IPS DF 4.7 (cell line): ENCODE measurements at regions not wholly inside any gene's neighbourhood (a gene's known extent, or its start where the extent isn't known, plus 50 kb on each side); places are given as distances from the start of the nearest gene placed in this dataset.
A peak's percentile ranks its signal among the peaks of the same experiment; 100 is the strongest.

Experiments used
- DNase-seq: peaks from one replicate; pipeline ENCODE4 v3.0.0-alpha.2; 2013; ENCODE audit warnings: low spot score; ENCODE audit errors: extremely low read depth

- no peak for DNase-seq
Observed at GRCh38 chr7:116083796-116084195, 53.2 kb upstream of the TFEC start.

GRCh38 chr7:116086547-116087045 is 56.0 kb upstream of the TFEC start:
- no peak for DNase-seq

GRCh38 chr7:116087291-116087690 is 56.7 kb upstream of the TFEC start:
- DNase-seq, result no peak

- DNase-seq, result no peak
Observed at GRCh38 chr7:116087984-116088383, 57.4 kb upstream of the TFEC start.

GRCh38 chr7:116089293-116089692 is 58.7 kb upstream of the TFEC start:
- no peak for DNase-seq

GRCh38 chr7:116093516-116094301 is 63.1 kb upstream of the TFEC start:
- DNase-seq, result no peak

GRCh38 chr7:116095396-116095795 is 64.8 kb upstream of the TFEC start:
- no peak for DNase-seq

- DNase-seq, result no peak
Observed at GRCh38 chr7:116097365-116098009, 66.9 kb upstream of the TFEC start.

DNA sequence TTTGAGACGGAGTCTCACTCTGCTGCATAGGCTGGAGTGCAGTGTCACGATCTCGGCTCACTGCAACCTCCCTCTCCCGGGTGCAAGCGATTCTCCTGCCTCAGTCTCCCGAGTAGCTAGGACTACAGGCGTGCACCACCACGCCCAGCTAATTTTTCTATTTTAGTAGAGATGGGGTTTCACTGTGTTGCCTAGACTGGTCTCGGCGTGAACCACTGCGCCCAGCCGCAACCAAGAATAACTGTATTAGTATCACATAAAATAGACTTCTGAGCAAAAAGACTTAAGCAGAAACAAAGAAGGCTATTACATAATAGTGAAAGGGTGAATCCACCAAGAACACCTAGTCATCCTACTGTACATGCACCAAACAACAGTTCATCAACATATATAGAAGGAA is 67.6 kb upstream of the TFEC start:
- no peak for DNase-seq

GRCh38 chr7:116100626-116101025 is 70.1 kb upstream of the TFEC start:
- no peak for DNase-seq

GRCh38 chr7:116101704-116102103 is 71.1 kb upstream of the TFEC start:
- no peak for DNase-seq

- no peak for DNase-seq
Observed at GRCh38 chr7:116111475-116111874, 80.9 kb upstream of the TFEC start.

DNA sequence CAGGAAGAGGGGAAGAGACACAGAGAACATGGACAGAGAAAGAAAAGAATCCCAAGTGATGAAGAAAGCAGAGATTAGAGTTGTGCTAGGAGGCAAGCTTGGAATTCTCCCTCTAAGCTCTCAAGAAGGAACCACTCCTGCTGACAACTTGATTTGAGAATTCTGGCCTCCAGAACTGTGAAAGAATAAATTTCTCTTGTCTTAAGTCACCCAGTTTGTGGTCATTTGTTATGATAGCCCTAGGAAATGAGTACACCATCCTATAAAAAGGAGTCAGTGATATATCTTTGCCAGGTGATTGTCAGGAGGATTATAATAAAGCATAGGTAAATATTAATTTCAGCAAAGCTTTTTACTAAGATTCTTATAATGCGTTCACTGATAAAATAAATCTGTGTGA is 82.7 kb upstream of the TFEC start:
- DNase-seq, result no peak

DNA sequence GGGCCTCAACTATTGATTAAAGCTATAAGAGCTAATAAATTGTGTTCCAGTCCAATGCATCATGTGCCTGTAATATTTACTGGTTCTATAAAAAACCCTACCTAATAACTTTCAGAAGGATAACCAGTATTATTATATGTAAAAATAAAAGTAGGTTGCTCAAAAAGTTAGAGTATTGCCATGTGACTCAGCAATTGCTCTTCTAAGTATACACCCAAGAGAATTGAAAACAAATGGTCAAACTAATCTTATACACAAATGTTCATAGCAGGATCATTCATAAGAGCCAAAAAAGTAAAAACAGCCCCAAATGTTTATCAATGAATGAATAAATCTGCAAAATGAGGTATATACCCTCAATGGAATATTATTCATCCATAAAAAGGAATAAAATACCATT is 89.5 kb upstream of the TES start:
- DNase-seq, result no peak

- DNase-seq, result peak; percentile 11
Observed at GRCh38 chr7:116122972-116123595, 87.3 kb upstream of the TES start.

- no peak for DNase-seq
Observed at GRCh38 chr7:116128139-116128538, 82.2 kb upstream of the TES start.

DNA sequence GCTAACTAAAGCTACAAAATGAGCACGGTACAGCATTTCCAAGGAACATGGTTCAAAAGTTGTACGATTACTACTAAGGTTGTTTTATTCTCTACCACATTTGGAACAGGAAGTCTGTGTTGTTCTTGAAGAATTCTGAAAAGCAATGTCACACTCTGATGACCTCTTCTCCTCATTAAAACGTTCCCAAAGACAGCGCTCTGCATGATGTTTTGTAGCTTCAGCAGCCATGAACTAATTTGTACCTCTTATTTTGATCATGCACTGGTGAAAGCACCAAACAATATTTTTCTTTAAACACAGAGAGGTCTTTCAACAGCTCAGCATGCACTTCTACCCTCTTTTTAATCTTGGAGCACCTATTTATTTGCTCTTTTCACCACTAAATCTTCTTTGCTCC is 75.0 kb upstream of the TES start:
- DNase-seq, result no peak

- DNase-seq, result peak; percentile 51
Observed at GRCh38 chr7:116138202-116138801, 72.0 kb upstream of the TES start.

- DNase-seq, result no peak
Observed at GRCh38 chr7:116139007-116139406, 71.3 kb upstream of the TES start.

DNA sequence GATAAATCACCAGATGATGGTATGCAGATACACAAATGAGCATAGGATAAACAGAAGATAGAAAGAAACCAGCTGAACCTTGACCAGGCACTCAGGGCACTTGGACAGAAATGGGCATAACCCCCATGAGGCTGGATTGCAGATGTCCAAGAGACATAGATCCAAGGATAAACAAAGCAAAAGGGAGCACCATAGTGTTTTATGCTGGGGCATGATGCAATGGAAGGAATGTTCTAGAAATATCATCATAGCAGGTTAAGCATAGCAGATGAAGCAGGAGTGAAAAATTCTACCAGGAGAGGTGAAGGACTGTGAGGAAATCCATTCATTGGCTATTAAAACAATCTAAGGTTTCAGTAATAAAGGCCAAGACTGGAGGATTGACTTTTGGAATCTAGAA is 70.5 kb upstream of the TES start:
- no peak for DNase-seq

GRCh38 chr7:116142374-116142773 is 68.0 kb upstream of the TES start:
- no peak for DNase-seq

GRCh38 chr7:116142850-116143249 is 67.5 kb upstream of the TES start:
- no peak for DNase-seq
